Progenitor cell of endocrine pancreas (in vitro differentiated cells): ENCODE measurements at regions not wholly inside any gene's neighbourhood (a gene's known extent, or its start where the extent isn't known, plus 50 kb on each side); places are given as distances from the start of the nearest gene placed in this dataset.
A peak's percentile ranks its signal among the peaks of the same experiment; 100 is the strongest.
"Not testable (repeated sequence)": the region's sequence is repeated elsewhere in the genome, so short reads cannot be mapped to it uniquely, and the experiment has no call there.

Experiments used
- DNase-seq: peaks from one replicate; pipeline ENCODE4 v3.0.0; 2021; ENCODE audit warnings: low spot score; ENCODE audit not compliant: unreplicated experiment
- H3K27ac Mint-ChIP-seq: 2 replicates; pipeline ENCODE4 v1.8.0; 2021; ENCODE audit warnings: mild to moderate bottlenecking, moderate library complexity, mixed read lengths
- H3K27me3 Mint-ChIP-seq: 2 replicates; pipeline ENCODE4 v1.8.0; 2021; ENCODE audit warnings: mixed read lengths
- H3K36me3 Mint-ChIP-seq: 2 replicates; pipeline ENCODE4 v1.8.0; 2022; ENCODE audit warnings: mixed read lengths; ENCODE audit not compliant: insufficient read depth
- H3K4me1 Mint-ChIP-seq: 2 replicates; pipeline ENCODE4 v1.8.0; 2021; ENCODE audit warnings: low read depth, mixed read lengths
- H3K4me3 Mint-ChIP-seq: 2 replicates; pipeline ENCODE4 v1.8.0; 2021; ENCODE audit warnings: low read depth, mild to moderate bottlenecking, moderate library complexity, mixed read lengths
- H3K9me3 Mint-ChIP-seq: 2 replicates; pipeline ENCODE4 v1.8.0; 2021; ENCODE audit warnings: low read depth, mixed read lengths
- TF ChIP-seq, protein P1 (sequence below): fragments of 200-600 bp; sonication (generic); IDR thresholded peaks from one replicate; pipeline ENCODE4 v1.5.0; 2021; ENCODE audit warnings: antibody characterized with exemption, mild to moderate bottlenecking; ENCODE audit not compliant: unreplicated experiment

DNA sequence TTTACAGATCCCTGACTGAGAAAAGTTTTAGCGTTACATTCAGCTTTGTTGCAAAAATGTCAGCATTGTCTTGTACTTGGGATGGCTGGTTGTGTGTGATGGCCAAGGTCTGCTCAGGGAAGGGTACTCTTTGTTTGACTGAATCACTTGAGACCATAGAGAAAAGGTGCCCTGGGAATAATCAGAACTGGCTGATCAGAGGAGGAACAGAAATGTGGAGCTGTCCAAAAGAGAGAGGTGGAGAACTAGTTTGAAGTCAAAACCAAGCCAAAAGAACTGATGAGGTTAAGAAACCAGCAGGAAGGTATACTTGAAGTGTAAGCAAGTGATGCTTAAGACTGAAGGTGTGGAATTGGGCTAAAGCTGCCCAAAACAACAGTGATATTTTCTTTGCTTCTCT is 107.6 kb upstream of the LYPLAL1 start:
- Mint-ChIP-seq H3K27me3 (no peaks in the 10 kb centered on the region), H3K9me3 (peaks cover 11% of the 10 kb centered on the region), H3K4me1 (no peaks in the 10 kb centered on the region), H3K36me3 (peaks cover 5% of the 10 kb centered on the region), H3K4me3 (no peak overlapping the region), H3K27ac (no peak overlapping the region)
- no peak for DNase-seq
- TF ChIP-seq, protein P1, sequence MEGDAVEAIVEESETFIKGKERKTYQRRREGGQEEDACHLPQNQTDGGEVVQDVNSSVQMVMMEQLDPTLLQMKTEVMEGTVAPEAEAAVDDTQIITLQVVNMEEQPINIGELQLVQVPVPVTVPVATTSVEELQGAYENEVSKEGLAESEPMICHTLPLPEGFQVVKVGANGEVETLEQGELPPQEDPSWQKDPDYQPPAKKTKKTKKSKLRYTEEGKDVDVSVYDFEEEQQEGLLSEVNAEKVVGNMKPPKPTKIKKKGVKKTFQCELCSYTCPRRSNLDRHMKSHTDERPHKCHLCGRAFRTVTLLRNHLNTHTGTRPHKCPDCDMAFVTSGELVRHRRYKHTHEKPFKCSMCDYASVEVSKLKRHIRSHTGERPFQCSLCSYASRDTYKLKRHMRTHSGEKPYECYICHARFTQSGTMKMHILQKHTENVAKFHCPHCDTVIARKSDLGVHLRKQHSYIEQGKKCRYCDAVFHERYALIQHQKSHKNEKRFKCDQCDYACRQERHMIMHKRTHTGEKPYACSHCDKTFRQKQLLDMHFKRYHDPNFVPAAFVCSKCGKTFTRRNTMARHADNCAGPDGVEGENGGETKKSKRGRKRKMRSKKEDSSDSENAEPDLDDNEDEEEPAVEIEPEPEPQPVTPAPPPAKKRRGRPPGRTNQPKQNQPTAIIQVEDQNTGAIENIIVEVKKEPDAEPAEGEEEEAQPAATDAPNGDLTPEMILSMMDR: no peak

DNA sequence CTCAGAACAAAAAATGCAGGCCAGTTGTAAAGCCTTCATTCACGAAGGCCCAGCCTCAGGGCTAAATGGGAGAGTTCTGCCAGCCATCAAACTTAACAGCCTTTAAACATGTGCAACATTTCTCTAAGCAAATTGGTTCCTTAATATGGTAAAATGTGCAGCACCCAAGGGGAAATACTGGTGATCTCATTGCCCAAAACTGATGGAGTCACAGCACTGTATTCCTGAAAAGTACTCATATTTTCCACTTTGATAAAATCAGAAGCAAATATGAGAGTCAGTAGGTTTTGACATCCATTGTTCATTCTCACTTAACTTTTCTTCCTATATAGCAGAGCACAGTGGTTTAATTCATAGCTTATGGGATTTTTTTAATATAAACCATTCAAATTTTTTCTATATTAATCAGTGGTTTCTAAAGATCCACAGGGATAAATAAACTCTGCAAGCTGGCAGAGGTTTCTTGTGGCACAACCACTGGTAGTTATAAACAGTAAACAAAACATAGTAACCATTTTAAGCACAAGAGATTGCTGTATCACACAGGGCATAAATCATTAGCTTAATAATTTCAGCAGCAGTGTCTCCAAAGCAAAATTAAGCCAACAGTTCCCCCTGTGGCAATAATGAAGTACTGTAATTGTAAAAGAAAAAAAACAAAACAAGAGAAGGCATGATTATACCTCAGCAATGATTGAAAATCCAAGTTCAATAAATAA is 106.9 kb upstream of the LYPLAL1 start:
- TF ChIP-seq, protein P1: peak; percentile 56
- no peaks in the 10 kb centered on the region for H3K4me1 Mint-ChIP-seq
- H3K27me3 Mint-ChIP-seq: no peaks in the 10 kb centered on the region
- H3K36me3 Mint-ChIP-seq: peaks cover 5% of the 10 kb centered on the region
- no peak overlapping the region for H3K27ac Mint-ChIP-seq
- H3K9me3 Mint-ChIP-seq: peaks cover 13% of the 10 kb centered on the region
- no peak for DNase-seq
- H3K4me3 Mint-ChIP-seq: no peak overlapping the region

DNA sequence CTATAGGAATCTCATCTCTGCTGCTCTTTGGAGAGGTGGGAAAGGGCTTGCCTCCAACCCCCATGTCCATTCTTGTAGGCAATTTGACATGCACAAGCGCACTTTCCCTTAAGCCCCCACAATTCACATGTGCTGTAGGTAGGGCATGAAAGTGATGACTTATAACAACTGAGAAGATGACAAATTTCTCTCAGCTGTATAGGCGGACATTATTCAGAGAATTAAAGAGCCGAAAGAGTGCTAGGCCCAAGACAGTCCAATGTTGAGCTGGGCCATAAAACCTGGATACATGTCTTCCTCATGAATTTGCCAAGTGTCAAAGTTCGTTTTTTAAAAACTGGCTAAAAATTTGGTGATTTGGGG is 106.3 kb upstream of the LYPLAL1 start:
- Mint-ChIP-seq H3K4me1 (no peaks in the 10 kb centered on the region), H3K27me3 (no peaks in the 10 kb centered on the region), H3K9me3 (peaks cover 17% of the 10 kb centered on the region), H3K36me3 (peaks cover 6% of the 10 kb centered on the region), H3K27ac (no peak overlapping the region), H3K4me3 (no peak overlapping the region)
- DNase-seq: no peak
- TF ChIP-seq, protein P1: no peak

DNA sequence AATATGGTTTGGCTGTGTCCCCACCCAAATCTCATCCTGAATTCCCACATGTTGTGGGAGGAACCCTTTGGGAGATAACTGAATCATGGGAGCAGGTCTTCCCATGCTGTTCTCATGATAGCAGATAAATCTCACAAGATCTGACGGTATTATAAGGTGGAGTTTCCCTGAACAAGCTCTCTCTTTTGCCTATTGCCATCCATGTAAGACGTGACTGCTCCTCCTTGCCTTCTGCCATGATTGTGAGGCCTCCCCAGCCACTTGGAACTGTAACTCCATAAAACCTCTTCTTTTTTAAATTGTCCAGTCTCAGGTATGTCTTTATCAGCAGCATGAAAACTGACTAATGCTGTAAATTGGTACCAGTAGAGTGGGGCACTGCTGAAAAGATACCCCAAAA is 103.3 kb upstream of the LYPLAL1 start:
- not testable (repeated sequence) for H3K27me3 Mint-ChIP-seq, H3K36me3 Mint-ChIP-seq, DNase-seq, H3K4me3 Mint-ChIP-seq, H3K4me1 Mint-ChIP-seq, H3K27ac Mint-ChIP-seq
- peaks cover 22% of the 10 kb centered on the region for H3K9me3 Mint-ChIP-seq

DNA sequence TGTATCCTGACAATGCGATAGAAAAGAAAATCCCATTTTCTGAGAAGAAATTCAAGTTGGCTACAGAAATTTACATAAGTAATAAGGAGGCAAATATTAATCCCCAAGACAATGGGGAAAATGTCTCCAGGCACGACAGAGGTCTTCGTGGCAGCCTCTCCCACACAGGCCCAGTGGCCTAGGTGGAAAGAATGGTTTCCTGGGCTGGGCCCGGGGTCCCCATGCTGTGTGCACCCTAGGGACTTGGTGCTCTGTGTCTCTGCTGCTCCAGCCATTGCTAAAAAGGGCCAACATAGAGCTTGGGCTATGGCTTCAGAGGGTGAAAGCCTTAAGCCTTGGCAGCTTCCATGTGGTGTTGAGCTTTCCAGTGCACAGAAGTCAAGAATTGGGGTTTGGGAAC is 102.5 kb upstream of the LYPLAL1 start:
- H3K27ac Mint-ChIP-seq: no peak overlapping the region
- no peaks in the 10 kb centered on the region for H3K27me3 Mint-ChIP-seq
- H3K4me3 Mint-ChIP-seq: no peak overlapping the region
- peaks cover 22% of the 10 kb centered on the region for H3K9me3 Mint-ChIP-seq
- H3K4me1 Mint-ChIP-seq: peaks cover 11% of the 10 kb centered on the region
- TF ChIP-seq, protein P1: no peak
- peaks cover 7% of the 10 kb centered on the region for H3K36me3 Mint-ChIP-seq
- DNase-seq: no peak

DNA sequence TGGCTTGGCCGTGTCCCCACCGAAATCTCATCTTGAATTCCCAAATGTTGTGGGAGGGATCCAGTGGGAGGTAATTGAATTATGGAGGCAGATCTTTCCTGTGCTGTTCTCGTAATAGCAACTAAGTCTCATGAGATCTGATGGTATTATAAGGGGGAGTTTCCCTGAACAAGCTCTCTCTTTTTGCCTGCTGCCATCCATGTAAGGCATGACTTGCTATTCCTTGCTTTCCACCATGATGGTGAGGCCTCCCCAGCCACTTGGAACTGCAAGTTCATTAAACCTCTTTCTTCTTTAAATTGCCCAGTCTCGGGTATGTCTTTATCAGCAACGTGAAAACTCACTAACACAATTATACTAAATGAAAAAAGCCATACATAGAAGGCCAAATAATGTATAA is 101.3 kb upstream of the LYPLAL1 start:
- DNase-seq: no peak
- Mint-ChIP-seq H3K27ac (no peak overlapping the region), H3K4me3 (no peak overlapping the region), H3K27me3 (no peaks in the 10 kb centered on the region), H3K36me3 (peaks cover 7% of the 10 kb centered on the region), H3K9me3 (peaks cover 22% of the 10 kb centered on the region), H3K4me1 (peaks cover 18% of the 10 kb centered on the region)
- TF ChIP-seq, protein P1: no peak
